K562 (cell line): ENCODE measurements at regions not wholly inside any gene's neighbourhood (a gene's known extent, or its start where the extent isn't known, plus 50 kb on each side); places are given as distances from the start of the nearest gene placed in this dataset.

Experiments
- ATAC-seq: fragments of 200-7000 bp; cut with Tn5 transposase; 3 replicates; pipeline ENCODE4 v1.9.1; 2020; ENCODE audit warnings: moderate library complexity
- BruUV-seq: library from RNA; stranded (reverse); fragments of 400-500 nt; replicated peaks from 2 replicates; lab custom pipeline; 2021; lab: Mats Ljungman, UMichigan
- CTCF ChIA-PET: fragments of 300-600 bp; formaldehyde crosslinking; extraction: SDS; loops from one replicate; lab custom pipeline; 2021; ENCODE audit warnings: low intra/inter-chr PET ratio; lab: Yijun Ruan, JAX
- POLR2A ChIA-PET: fragments of 300-600, 350-650 bp; sonication (Branson Sonifier 250); formaldehyde crosslinking; extraction: SDS; loops from one replicate; lab custom pipeline; 2021; ENCODE audit warnings: antibody characterized with exemption, inconsistent platforms; lab: Yijun Ruan, JAX
- DNase-seq, 4 experiments: peaks; one replicate each; pipeline versions ENCODE4 v3.0.0 to v3.0.0-alpha.2; 2011 to 2018; ENCODE audit warnings: low spot score in 3 of 4, mixed read lengths in 3 of 4; ENCODE audit errors: extremely low read depth in 1 of 4
- FAIRE-seq: peaks from 2 replicates; lab custom pipeline; 2011; peaks lifted over from hg19 to GRCh38; lab: Jason Lieb, UNC
- H2AFZ ChIP-seq: 2 replicates; pipeline ENCODE4 v1.6.0; 2011; ENCODE audit warnings: low read depth, low read length, control low read depth, inconsistent platforms
- H3K27ac ChIP-seq: fragments of 200-600 bp; 3 replicates; pipeline ENCODE4 v1.8.0; 2011; ENCODE audit warnings: low read depth, mild to moderate bottlenecking, control low read depth, inconsistent platforms, low read length, moderate library complexity, mixed read lengths; ENCODE audit errors: extremely low read depth
- H3K27me3 ChIP-seq, 2 experiments: fragments of 300-600 bp in 1 of 2; 2 replicates in 1 of 2; 3 replicates in 1 of 2; pipeline versions ENCODE4 v1.6.0 to v1.8.0; 2011; ENCODE audit warnings: inconsistent platforms in 2 of 2, low read length in 2 of 2, mild to moderate bottlenecking in 1 of 2, mixed read lengths in 1 of 2, moderate library complexity in 1 of 2; ENCODE audit not compliant: control insufficient read depth in 2 of 2, insufficient read depth in 2 of 2
- H3K36me3 ChIP-seq: fragments of 300-600 bp; 3 replicates; pipeline ENCODE4 v1.8.0; 2011; ENCODE audit warnings: mild to moderate bottlenecking, low read length, inconsistent platforms; ENCODE audit not compliant: control insufficient read depth, insufficient read depth
- H3K4me1 ChIP-seq, 2 experiments: fragments of 200-600 bp in 1 of 2; replicated peaks in 1 of 2; 2 replicates in 1 of 2; 3 replicates in 1 of 2; pipeline versions ENCODE4 v1.5.1 to v1.8.0; 2011; ENCODE audit warnings: inconsistent platforms in 2 of 2, low read length in 2 of 2, mild to moderate bottlenecking in 1 of 2, mixed read lengths in 1 of 2, moderate library complexity in 1 of 2; ENCODE audit not compliant: control insufficient read depth in 2 of 2, insufficient read depth in 2 of 2
- H3K4me2 ChIP-seq: 2 replicates; pipeline ENCODE4 v1.6.1; 2011; ENCODE audit warnings: low read length, control low read depth, inconsistent platforms, mixed read lengths; ENCODE audit not compliant: insufficient read depth
- H3K4me3 ChIP-seq: fragments of 200-600 bp; sonication (generic), shearing (Covaris generic); 2 replicates; pipeline ENCODE4 v1.5.1; 2016; ENCODE audit warnings: control low read depth, inconsistent platforms
- H3K79me2 ChIP-seq: fragments of 200-600 bp; 3 replicates; pipeline ENCODE4 v1.8.0; 2011; ENCODE audit warnings: low read length, inconsistent platforms; ENCODE audit not compliant: control insufficient read depth, insufficient read depth
- H3K9ac ChIP-seq, 2 experiments: 2 replicates each; pipeline versions ENCODE4 v1.6.0 to v1.6.1; 2011; ENCODE audit warnings: low read depth in 2 of 2, low read length in 2 of 2, control low read depth in 1 of 2, inconsistent platforms in 1 of 2, mild to moderate bottlenecking in 1 of 2, mixed read lengths in 1 of 2; ENCODE audit not compliant: insufficient read depth in 1 of 2
- H3K9me1 ChIP-seq: one replicate; pipeline ENCODE4 v1.6.0; 2011; ENCODE audit warnings: inconsistent platforms, mild to moderate bottlenecking, low read length, moderate library complexity; ENCODE audit not compliant: control insufficient read depth, insufficient read depth
- H3K9me3 ChIP-seq: replicated peaks from 2 replicates; pipeline ENCODE4 v1.5.1; 2011; ENCODE audit warnings: low read depth, low read length, inconsistent platforms; ENCODE audit not compliant: control insufficient read depth, insufficient read depth
- H4K20me1 ChIP-seq: replicated peaks from 2 replicates; pipeline ENCODE4 v1.6.1; 2011; ENCODE audit warnings: low read length, inconsistent platforms, mixed read lengths; ENCODE audit not compliant: control insufficient read depth, insufficient read depth
- BRD9 ChIP-seq: fragments of 450-650 bp; IDR thresholded peaks from 2 replicates; pipeline ENCODE4 v1.6.1; 2018; ENCODE audit warnings: low read depth; ENCODE audit not compliant: partially characterized antibody
- HNRNPLL ChIP-seq: fragments of 200-400 bp; formaldehyde crosslinking; IDR thresholded peaks from 2 replicates; pipeline ENCODE4 v1.6.1; 2017; ENCODE audit warnings: low read length, low read depth, mild to moderate bottlenecking; ENCODE audit not compliant: poor library complexity, severe bottlenecking
- PHF21A ChIP-seq: fragments of 450-650 bp; IDR thresholded peaks from 2 replicates; pipeline ENCODE4 v1.6.1; 2017; ENCODE audit warnings: low read depth, borderline replicate concordance
- WHSC1 ChIP-seq: IDR thresholded peaks from one replicate; pipeline ENCODE4 v1.6.1; 2012; ENCODE audit warnings: low read length, control low read depth, inconsistent platforms
- ZNF512 ChIP-seq: IDR thresholded peaks from 2 replicates; pipeline ENCODE4 v1.6.1; 2016; ENCODE audit warnings: missing genetic modification characterization, missing compliant biosample characterization
- WGBS: fragments of 100-300 bp; shearing (Covaris generic); methylation state at CpG from one replicate; pipeline ENCODE4 v1.1.6; 2016; ENCODE audit warnings: low coverage, mixed read lengths; ENCODE audit not compliant: insufficient coverage; ENCODE audit errors: missing lambda C conversion rate; 5-methylcytosine and 5-hydroxymethylcytosine counted together
- in situ Hi-C: fragments of 300-500 bp; cut with MboI; formaldehyde crosslinking; loops from 4 replicates; pipeline ENCODE4 v1.15.0; 2018; ENCODE audit warnings: inconsistent platforms, mixed read lengths
- intact Hi-C: fragments of 100-400 bp; cut with micrococcal nuclease; formaldehyde crosslinking; loops from 2 replicates; pipeline ENCODE4 v1.14.2; 2022

- CTCF ChIA-PET: no interaction called here
- H2AFZ ChIP-seq: no peak overlapping the region
- H3K27me3 ChIP-seq: no peaks in the 10 kb centered on the region
- H4K20me1 ChIP-seq: no peaks in the 10 kb centered on the region
- H3K4me2 ChIP-seq: no peak overlapping the region
- no TSS peak for BruUV-seq
- H3K79me2 ChIP-seq: no peaks in the 10 kb centered on the region
- WGBS: under 1% methylated on average over 13 of the region's 17 CpGs
- ATAC-seq (no peak), DNase-seq (no peak), FAIRE-seq (no peak)
- no peaks in the 10 kb centered on the region for H3K9me3 ChIP-seq
- in situ Hi-C loops: no loop called here
- H3K4me1 ChIP-seq: no peaks in the 10 kb centered on the region
- no peak overlapping the region for H3K9ac ChIP-seq
- POLR2A ChIA-PET: no interaction called here
- intact Hi-C loops: no loop called here
- no peaks in the 10 kb centered on the region for H3K36me3 ChIP-seq
- H3K27ac ChIP-seq: no peak overlapping the region
- TF ChIP-seq BRD9 (no peak), WHSC1 (no peak)
- H3K9me1 ChIP-seq: no peaks in the 10 kb centered on the region
- H3K4me3 ChIP-seq: no peak overlapping the region
Measured at GRCh38 chr22:27175021-27175838, 517.8 kb downstream of the MIAT start.

GRCh38 chr22:27175974-27176373 is 518.6 kb downstream of the MIAT start:
- in situ Hi-C loops: no loop called here
- no peak overlapping the region for H3K4me2 ChIP-seq
- no peak for DNase-seq
- H3K79me2 ChIP-seq: no peaks in the 10 kb centered on the region
- H3K4me1 ChIP-seq: no peaks in the 10 kb centered on the region
- ChIA-PET CTCF (no interaction called here), POLR2A (no interaction called here)
- WGBS: 0% methylated on average over 1 of the region's 2 CpGs
- no peaks in the 10 kb centered on the region for H4K20me1 ChIP-seq
- no peaks in the 10 kb centered on the region for H3K27me3 ChIP-seq
- no peaks in the 10 kb centered on the region for H3K9me1 ChIP-seq
- no peak for ATAC-seq
- FAIRE-seq: no peak
- no TSS peak for BruUV-seq
- TF ChIP-seq HNRNPLL (no peak), ZNF512 (tag) (0 out of 2 replicates have a peak, but pooled peaks have one; percentile 47), PHF21A (no peak)
- no peak overlapping the region for H2AFZ ChIP-seq
- H3K9ac ChIP-seq: no peak overlapping the region
- no peak overlapping the region for H3K4me3 ChIP-seq
- intact Hi-C loops: no loop called here
- H3K9me3 ChIP-seq: no peaks in the 10 kb centered on the region
- no peaks in the 10 kb centered on the region for H3K36me3 ChIP-seq
- no peak overlapping the region for H3K27ac ChIP-seq
